NCI-H460 (cell line): ENCODE measurements at regions not wholly inside any gene's neighbourhood (a gene's known extent, or its start where the extent isn't known, plus 50 kb on each side); places are given as distances from the start of the nearest gene placed in this dataset.

Experiments
- DNase-seq: peaks from one replicate; pipeline ENCODE4 v3.0.0-alpha.2; 2016; ENCODE audit warnings: low read depth; ENCODE audit errors: extremely low read depth

GRCh38 chr10:32174349-32174893, 118.2 kb upstream of the KIF5B start:
- no peak for DNase-seq

DNA sequence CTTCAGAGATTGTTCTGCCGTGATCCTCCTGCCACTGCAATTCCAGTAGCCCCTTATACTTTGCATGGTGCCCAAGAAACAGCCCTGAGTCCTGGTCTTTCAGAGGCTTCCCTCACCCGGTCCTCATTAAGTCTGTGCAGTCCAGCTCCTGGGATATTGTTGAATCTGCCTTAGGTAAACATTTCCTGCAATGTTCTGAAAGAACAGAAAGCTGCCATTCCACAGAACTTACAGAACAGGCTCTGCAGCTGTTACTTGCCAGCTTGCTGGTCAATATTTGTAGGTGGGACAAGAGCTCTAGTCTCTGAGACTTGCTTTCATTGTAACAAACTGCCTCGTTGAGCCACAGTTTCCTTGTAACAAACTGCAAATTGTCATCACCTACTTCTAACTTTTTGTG, 115.0 kb upstream of the KIF5B start:
- DNase-seq = no peak

GRCh38 chr10:32169556-32169955, 113.3 kb upstream of the KIF5B start:
- no peak for DNase-seq

- no peak for DNase-seq
Observed at GRCh38 chr10:32167450-32167849, 111.2 kb upstream of the KIF5B start.

DNA sequence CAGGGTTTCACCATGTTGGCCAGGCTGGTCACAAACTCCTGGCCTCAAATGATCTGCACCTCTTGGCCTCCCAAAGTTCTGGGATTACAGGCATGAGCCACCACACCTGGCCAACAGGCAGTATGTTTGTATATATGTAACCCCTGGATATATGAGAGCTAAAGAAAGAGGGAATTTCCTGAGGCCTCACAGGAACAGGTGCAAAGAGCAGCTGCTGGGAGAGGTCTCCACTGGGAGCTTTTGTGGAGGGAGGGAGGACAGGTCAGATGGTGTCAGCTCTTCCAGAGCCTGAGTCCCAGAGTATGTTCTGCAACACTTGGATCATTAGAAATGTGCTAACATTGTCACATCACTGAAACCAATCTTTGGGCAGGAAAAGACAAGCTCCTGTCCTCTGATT, 110.1 kb upstream of the KIF5B start:
- DNase-seq = no peak

DNA sequence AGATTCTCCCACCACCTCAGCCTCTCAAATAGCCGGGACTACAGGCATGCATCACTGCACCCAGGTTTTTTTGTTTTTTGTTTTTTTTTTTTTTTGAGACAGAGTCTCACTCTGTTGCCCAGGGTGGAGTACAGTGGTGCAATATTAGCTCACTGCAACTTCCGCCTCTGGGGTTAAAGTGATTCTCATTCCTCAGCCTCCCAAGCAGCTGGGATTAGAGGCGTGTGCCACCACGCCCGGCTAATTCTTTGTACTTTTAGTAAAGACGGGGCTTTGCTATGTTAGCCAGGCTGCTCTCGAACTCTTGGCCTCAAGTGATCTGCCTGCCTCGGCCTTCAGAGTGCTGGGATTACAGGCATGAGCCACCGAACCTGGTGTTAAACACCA, 107.5 kb upstream of the KIF5B start:
- DNase-seq = no peak

DNA sequence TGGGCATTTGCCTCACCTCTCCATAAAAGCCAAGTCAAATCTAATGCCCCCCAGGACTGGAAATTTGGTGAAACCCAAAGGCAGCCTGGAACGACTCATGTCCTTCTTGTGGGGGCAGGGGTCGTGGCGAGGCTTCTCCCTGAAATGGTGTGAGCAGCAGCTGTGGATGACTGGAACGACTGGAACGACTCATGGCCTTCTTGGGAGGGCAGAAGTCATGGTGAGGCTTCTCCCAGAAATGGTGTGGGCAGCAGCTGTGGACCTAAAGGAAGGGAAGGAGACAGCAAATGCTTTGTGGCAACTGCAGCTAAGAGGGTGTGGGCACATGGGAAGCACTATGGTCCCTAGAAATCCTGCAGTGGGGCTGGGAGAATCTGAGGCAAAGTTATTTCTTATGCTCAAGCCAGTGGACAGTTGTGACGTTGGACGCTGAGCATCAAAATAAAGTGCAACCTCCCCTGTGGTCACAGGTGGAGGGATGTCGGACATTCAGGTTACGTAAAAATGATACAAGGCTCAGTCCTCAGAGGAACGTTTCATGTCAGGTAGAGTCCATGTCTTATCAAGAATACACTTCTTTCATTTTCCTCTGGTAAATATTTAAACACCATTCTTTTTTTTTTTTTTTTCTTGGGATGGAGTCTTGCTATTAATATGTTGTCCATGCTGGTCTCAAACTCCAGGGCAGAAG, 107.0 kb upstream of the KIF5B start:
- DNase-seq = no peak

- no peak for DNase-seq
Observed at GRCh38 chr10:32161586-32161985, 105.4 kb upstream of the KIF5B start.

DNA sequence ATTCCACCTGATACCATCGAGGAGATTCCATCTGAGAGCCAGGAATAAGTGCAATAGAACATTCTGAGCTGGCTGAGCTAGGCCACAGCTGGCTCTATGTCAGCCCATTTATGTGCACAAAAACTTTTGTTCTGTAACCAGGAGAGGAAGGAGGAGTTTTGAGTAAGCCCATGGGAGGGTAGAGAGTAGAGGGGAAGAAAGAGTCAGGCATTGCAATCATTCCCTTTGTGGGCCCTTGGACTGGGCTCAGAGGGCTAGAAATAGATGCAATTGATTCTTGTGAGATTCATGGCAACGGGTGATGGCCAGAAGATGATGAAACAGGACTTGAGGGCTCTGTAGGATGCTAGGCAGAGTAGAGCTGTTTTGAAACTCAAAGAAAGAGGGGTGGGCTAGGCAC, 104.6 kb upstream of the KIF5B start:
- DNase-seq = no peak

- no peak for DNase-seq
Observed at GRCh38 chr10:32159264-32159663, 103.0 kb upstream of the KIF5B start.

DNA sequence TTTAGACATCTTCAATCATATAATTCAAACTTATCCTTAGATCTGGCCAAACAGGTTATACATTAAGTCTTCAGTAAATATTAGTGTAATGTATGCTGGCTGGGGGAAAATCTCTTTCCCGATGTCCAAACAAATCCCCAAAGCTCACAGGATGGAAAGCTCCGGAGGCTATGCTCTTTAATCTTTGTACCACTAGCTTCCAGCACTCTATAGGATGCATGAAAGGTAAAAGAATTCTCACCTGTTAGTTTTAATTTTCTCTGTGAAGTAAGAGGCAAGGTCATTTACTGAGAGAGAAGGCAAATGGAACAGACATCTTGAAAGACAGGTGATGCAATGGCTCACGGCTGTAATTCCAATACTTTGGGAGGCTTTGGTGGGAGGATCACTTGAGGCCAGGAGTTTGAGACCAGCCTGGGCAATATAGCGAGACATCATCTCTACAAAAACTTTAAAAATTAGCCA, 99.8 kb upstream of the KIF5B start:
- no peak for DNase-seq

- no peak for DNase-seq
Observed at GRCh38 chr10:32155075-32155516, 98.9 kb upstream of the KIF5B start.

- DNase-seq = no peak
Observed at GRCh38 chr10:32153931-32154330, 97.7 kb upstream of the KIF5B start.

DNA sequence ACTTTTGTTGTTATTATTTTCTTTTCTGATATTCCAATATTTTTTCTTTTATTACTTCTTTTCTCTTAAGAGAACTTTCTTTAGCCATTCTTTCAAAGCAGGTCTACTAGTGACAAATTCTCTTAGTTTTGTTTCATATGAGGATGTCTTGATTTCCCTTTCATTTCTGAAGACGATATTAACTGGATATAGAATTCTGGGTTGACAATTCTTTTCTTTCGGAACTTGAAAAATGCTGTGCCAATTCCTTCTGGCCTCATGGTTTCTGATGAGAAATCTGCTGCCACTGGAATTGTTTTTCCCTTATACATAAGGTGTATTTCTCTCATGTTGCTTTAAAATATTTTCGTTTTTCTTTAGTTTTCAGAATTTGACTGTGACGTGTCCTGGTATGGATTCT, 97.0 kb upstream of the KIF5B start:
- DNase-seq = no peak

- DNase-seq = no peak
Observed at GRCh38 chr10:32151871-32152270, 95.6 kb upstream of the KIF5B start.

DNA sequence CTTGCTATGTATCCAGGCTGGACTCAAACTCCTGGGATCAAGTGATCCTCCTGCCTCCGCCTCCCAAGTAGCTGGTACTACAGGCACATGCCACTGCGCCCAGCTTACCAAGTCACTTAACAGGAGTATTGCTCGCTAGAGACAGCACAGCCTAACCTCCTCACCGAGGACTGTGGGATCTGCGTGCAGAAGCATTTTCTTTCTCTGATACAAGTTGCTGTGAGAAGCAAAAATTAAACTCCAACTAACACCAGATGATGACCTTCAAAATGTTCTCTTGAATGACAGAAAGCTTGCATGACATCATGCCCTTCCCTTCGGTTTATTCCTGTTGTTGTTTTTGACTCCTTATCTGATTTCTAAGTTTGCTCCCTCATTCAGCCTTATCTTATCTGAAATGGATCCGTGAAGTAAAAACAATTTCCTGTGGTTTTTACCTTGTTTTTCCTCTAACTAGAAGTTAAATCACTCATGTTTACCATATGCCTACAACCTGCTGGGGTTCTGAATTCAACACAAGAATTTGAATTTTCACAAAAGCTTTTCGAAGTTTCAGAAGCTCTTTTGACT, 94.4 kb upstream of the KIF5B start:
- DNase-seq = no peak

DNA sequence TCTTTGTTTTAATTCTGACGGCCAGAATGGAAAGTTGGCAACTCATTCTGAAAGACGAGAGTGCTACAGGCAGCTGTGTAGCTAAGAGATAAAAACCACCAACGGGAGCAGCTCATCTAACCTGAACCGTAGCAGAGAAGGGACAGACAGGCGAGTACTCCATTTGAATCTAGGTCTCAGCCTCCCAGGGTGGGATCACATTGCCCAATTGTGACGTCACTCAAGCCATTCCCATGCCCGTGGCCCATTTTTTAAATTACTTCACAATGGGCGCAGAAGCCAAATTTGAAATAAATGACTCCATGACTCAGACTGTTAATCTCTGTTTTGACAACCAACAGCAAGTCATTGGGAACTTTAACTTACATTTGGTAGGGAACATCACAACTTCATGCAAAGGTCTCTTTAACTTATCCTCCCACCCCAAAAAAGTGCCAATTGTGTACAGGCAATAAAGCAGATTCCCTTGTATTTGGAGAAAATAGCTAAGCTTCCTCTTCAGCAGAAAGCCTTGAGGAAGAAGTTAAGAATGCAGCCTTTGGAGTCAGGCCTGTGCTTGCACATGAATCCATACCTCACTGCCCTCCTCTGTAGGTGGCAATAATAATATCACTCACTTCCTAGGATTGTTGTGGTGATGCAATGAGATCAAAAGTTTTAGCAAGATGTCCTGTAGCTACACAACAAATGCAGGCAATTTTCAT, 93.2 kb upstream of the KIF5B start:
- peak; percentile 33 for DNase-seq

DNA sequence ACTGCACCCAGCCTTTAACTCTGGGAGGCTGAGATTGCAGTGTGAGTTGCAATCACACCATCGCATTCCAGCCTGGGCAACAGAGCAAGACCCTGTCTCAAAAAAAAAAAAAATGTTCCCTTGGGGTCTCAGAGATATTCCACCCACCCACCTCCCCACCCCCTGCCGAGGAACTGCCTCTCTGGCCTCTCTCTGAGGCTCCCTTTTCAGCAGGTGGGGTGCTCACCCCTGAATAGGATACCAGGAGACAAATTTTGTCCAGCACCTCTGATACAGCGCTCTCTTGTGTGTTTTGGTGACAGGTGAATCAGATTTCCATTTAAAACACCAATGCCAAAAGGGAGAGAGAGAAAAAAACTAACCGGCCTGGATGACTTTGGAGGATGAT, 92.6 kb upstream of the KIF5B start:
- DNase-seq = no peak

GRCh38 chr10:32147730-32148129, 91.5 kb upstream of the KIF5B start:
- DNase-seq = no peak

DNA sequence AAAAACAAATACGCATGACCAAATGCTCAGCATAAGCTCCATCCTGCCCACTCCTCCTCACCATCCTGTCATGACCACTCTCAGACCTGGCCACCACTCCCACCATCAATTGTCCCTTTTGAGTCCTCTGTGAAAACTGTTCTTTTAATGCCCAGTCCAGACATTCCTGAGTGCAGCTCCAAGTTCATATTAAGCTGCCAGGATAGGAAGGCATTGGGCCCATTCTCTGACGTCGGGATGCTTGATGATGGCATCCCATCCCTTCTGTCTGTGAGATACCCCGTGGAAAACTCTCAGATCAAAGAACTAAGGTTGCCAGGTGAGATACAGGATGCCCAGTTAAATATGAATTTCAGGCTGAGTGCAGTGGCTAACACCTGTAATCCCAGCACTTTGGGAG, 89.9 kb upstream of the KIF5B start:
- DNase-seq = no peak

- DNase-seq = no peak
Observed at GRCh38 chr10:32144817-32145688, 88.8 kb upstream of the KIF5B start.
